PC-3 (cell line): ENCODE measurements at regions not wholly inside any gene's neighbourhood (a gene's known extent, or its start where the extent isn't known, plus 50 kb on each side); places are given as distances from the start of the nearest gene placed in this dataset.

Experiments
- CTCF ChIP-seq: fragments of 300-600 bp; sonication (generic); conservative IDR thresholded peaks from 2 replicates; pipeline ENCODE4 v1.5.1; 2017; ENCODE audit warnings: antibody characterized with exemption, low read depth, mild to moderate bottlenecking, low read length
- EZH2 ChIP-seq: fragments of 300-600 bp; sonication (generic); IDR thresholded peaks from one replicate; pipeline ENCODE4 v1.6.1; 2017; ENCODE audit warnings: antibody characterized with exemption, mild to moderate bottlenecking, low read length; ENCODE audit not compliant: unreplicated experiment
- EZH2phosphoT487 ChIP-seq: fragments of 300-600 bp; sonication (generic); IDR thresholded peaks from 2 replicates; pipeline ENCODE4 v1.6.1; 2018; ENCODE audit warnings: mild to moderate bottlenecking, antibody characterized with exemption, low read length, borderline replicate concordance

- TF ChIP-seq EZH2phosphoT487: no peak
- no peak for TF ChIP-seq EZH2
- no peak for TF ChIP-seq CTCF
These were observed 325.6 kb downstream of the TTLL7 start for GRCh38 chr1:83673312-83673711.
